Amygdala (tissue), 56 donors: ENCODE measurements at regions not wholly inside any gene's neighbourhood (a gene's known extent, or its start where the extent isn't known, plus 50 kb on each side); places are given as distances from the start of the nearest gene placed in this dataset.
"Not testable (repeated sequence)": the region's sequence is repeated elsewhere in the genome, so short reads cannot be mapped to it uniquely, and the experiment has no call there.

ENCODE experiments used
- DNase-seq, 56 donors: peaks; one replicate each; lab custom pipeline; 2025; lab: John Stamatoyannopoulos, UW

DNA sequence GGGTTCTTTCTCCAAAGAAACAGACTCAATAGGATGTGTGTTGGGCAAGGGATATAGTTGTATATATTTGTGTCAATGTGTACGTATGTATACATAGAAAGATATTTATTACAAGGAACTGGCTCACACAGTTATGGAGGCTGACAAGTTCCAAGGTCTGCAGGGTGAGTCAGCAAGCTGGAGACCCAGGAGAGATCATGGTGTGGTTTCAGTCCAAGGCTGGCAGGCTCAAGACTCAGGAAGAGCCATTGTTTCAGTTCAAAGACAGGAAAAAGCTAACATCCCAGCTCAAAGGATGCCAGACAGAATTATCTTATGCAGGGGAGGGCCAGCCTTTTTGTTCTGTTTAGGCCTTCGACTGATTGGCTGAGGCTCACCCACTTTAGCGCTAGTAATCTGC is 89.9 kb upstream of the RALGAPA2 start:
- no peak for DNase-seq

DNA sequence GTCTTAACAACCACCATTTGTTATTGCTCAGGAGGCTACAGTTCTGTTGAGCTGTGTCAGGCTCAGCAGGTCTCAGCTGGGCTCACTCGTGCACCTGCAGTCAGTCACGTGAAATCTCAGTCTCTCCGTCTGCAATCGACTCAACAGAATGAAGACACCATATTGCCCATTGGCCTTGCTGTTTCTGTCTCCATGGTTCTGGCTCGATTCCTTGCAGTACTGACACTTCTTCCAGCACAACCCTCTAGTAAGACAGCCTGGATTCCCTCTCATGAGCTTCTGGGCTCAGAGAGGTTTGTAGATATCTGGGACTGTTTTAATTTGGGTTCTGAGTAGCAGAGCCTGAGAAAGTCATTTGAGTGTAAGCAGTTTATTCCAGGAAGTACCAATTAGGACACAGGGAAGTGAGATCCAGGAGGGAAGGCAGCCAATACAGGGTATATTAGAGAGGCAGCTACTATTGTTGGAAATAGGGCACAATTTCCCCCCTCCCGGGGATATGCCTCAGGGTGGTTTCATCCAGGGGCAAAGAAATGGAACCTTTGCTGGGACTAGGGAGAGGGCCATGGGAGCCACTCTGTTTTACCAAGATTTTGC is 87.4 kb upstream of the RALGAPA2 start:
- DNase-seq = no peak

DNA sequence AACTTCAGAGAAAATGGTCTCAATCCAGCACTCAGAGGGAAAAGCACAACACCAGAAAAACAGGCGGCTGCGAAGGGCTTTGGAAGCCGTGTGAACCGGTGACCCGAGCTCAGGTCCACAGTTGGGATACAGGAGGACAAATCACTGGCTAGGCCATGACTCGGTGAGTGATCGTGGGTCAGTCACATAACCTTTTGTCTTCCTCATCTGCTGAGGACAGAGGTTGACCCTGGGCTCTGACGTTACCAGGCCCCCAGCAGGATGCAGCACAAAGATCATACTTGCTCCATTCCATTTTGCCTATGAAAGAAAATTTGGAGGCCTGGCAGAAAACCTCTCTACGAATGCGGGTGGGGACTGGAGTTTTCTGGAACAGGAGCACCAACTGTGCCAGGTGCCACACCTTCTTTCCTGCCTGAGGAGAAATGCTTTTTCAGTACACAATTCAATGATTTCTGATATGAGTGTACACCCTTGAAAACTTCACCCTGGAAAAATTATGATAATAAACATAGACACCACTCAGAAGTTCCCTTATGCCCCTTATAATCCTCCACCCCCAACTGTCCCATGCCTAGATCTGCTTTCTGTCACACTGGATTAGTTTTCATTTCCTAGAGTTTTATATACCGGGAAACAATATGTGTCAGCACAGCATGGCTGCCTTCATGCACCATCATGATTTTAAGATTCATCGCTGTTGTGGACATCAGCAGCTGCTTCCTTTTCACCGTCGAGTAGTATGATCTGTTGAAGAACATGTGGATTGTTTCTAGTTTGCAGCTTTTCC is 85.3 kb upstream of the RALGAPA2 start:
- no peak for DNase-seq

GRCh38 chr20:20796766-20797440 is 84.5 kb upstream of the RALGAPA2 start:
- no peak for DNase-seq

GRCh38 chr20:20795721-20796120 is 83.3 kb upstream of the RALGAPA2 start:
- no peak for DNase-seq

DNA sequence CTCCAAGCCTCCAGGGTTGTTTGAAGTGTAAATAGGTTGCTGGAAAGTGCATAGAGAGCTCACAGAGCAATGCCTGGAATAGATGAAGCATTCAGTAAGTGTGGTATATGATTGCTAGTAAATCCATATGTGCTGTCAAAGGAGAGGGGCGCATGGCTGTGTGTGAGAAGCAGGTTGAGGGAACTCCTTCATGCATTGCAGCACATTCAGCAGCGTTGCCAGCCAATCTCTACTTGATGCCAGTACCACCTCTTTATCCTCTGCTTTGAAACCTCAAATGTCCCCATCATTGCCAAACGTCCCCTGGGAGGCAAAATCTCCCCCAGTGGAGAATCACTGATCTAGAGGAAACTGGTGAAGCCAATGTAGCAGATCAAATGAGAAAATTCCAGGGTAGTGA is 82.7 kb upstream of the RALGAPA2 start:
- DNase-seq = no peak

DNA sequence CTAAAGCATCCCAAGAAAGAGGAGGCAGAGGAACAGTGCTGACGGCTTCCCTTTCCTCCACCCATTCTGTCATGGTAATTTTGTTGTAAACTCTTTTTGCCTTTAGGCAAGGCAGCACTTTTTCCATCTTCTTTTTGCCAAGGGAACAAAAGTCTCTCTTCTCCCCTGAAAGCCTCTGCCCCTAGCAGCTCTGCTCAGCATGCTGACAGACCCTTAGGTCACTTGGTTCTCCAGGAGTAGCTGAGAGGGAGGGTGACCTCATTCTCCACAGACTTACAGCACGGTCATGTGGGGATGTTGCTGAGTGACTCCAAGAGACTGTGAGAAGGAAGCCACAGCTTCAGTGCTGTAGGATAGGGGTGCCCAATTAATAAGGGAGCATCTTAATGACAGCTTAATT is 81.1 kb upstream of the RALGAPA2 start:
- DNase-seq = no peak

DNA sequence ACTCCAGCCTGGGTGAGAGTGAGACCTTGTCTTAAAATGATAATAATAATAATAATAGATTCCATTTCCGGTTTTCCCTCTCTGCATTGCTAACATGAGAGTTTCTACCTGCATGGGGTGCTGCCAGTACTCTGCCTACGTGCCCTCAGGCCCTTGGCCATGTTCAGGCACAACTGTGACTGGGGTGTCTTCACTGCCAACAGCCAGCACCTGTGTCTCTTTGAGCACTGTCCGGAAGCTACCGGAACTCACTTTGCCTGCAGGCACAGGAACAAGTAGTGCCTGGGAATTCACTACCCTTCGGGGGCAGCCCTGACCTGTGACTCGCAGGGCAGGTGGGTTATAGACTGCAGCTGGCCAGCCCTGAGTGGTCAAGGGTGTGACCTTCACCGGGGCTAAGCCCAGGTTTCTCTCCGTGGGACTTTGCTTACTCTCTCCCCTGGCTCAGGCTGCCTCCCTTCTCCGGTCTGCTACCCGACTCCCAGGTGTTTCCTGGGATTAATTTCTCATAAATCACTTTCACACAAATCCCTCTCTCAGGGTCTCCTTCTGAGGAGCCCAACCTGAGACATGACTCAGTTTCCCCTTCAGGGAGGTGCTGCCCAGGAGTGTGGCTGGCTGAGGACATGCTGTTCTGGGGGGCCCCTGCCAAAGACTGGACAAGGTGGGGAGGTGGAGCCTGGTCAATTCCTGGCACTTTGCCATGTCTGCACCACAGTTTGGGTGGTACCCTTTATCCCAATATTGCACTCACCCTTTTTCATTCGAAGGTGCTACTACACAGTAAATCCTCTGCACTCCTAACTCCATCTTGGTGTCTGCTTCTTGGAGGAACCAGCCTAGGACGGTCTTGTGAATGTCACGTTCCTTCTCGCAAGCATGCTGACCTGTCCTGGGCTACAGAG is 79.5 kb upstream of the RALGAPA2 start:
- DNase-seq = no peak

- no peak for DNase-seq
Observed at GRCh38 chr20:20788308-20788707, 75.9 kb upstream of the RALGAPA2 start.

DNA sequence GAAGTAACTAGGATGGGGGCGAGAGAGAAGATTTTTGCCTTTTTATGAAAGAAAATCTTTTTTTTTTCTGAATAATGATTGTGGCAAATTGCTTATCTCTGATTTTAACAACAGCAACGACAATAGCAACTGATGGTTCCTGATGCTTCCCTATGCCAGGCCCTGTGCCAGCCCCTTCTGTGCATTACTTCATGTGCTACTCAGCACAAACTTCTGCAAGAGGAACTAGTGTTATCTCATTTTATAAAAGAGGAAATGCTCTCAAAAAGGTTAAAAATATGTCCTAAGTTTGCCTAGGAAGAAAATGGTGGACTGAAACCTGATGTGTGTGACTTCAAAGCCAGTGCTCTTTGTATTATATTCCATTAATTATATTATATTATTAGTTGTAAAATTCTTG is 74.0 kb upstream of the RALGAPA2 start:
- peak in 2 of 56 donors; percentile 7 to 51 for DNase-seq

GRCh38 chr20:20785226-20785625 is 72.8 kb upstream of the RALGAPA2 start:
- DNase-seq = no peak

DNA sequence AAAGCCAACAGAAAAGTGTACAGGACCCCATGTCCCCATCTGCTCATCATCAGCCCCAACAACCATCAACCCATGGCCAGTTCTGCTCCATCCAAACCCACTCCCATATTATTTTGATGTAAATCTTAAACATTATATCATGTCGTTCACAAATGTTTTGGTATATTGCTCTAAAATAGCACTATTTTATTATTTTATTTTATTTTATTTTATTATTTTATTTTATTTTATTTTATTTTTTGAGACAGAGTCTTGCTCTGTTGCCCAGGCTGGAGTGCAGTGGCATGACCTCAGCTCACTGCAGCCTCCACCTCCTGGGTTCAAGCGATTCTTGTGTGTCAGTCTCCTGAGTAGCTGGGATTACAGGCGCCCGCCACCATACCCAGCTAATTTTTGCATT is 72.0 kb upstream of the RALGAPA2 start:
- DNase-seq = not testable (repeated sequence)

DNA sequence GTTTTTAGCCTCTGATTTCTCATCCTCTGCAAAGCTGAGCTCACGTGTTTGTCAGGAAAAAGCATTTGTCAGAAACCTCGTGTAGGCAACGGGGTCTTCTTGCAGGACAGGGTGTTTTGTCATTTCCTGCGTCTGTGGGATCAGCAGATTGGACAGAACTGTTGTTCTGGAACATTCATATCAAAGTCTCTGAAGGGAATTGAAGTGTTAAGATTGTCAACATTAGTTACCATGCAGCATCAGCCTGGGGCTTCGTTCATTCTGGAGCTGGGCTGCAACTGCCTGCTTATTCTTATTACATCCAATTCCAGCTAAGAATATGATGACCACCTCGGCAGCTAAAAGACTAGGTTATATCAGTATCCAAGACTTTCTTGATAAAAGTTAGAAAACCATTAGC is 71.0 kb upstream of the RALGAPA2 start:
- no peak for DNase-seq

- DNase-seq = no peak
Observed at GRCh38 chr20:20782755-20783154, 70.3 kb upstream of the RALGAPA2 start.

DNA sequence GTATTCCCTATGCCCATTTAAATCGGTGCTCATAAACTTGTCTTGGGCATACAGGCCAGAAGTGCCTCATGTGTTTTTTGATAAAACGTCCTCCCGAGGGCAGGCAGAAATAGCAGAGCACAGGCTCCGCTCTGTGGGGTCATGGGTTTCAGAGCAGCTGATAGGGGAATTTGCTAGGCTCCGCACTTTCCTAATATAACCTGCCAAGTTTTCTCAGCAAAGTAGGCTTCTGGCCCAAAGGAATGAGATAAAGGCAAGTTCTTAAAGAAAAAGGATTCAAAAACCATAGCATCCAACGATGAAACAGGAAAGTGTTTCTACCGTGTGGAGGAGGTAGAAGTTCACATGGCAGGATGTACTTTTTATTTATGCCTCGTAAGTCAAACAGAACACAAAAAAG is 69.8 kb upstream of the RALGAPA2 start:
- DNase-seq = peak in 2 of 56 donors; percentile 4 to 12

GRCh38 chr20:20781029-20781428 is 68.6 kb upstream of the RALGAPA2 start:
- no peak for DNase-seq

DNA sequence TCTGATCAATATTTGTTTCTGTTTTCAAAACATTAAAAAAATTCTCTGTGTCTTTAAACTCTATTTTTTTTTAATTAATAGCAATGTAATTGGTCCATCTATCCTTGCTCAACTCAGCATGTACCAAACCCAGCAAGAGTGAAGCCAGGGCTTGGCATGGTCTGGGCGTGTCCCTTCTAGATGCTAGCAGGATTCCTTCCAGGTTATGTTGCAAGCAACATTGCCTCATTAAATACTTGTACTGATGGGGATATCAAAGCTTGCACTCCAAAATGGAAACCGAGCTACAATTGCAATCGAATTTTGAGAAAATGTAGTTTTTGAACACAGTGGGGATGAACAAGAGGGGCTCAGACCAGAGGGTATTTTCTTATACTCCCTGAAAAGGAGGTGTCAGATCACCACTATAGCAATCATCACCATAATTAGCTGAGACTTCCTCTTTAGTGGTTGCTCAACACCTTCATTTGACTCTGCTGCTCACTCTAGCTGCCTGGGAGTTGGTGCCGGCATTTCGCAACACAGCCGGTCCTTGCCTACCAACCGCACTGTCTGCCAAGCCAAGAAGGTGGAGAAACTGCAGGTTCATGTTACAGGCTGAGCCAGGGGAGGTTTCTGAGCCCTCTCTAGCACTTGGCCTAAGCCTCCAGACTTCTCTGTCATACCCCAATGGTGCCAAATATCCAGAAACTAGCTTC is 67.8 kb upstream of the RALGAPA2 start:
- peak in 8 of 56 donors; percentile 5 to 26 (median 13) for DNase-seq

DNA sequence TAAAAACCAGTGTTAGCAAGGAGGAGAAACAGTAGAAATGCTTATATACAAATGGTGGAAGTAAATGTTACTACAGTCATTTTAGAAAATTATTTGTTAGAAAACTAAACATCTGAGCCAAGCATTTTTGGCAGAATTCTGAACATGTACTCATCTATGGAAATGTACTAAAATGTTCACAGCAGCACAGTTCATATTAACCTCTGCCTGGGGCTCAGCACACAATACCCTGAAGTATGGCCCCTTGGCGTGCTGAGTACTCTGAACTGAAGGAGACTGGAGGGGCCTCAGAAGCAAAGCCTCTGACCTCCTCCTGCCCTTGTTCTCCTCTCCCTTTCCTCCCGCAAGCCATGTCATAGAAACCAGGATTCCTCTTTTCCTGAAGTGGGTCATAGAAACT is 66.2 kb upstream of the RALGAPA2 start:
- DNase-seq = no peak

DNA sequence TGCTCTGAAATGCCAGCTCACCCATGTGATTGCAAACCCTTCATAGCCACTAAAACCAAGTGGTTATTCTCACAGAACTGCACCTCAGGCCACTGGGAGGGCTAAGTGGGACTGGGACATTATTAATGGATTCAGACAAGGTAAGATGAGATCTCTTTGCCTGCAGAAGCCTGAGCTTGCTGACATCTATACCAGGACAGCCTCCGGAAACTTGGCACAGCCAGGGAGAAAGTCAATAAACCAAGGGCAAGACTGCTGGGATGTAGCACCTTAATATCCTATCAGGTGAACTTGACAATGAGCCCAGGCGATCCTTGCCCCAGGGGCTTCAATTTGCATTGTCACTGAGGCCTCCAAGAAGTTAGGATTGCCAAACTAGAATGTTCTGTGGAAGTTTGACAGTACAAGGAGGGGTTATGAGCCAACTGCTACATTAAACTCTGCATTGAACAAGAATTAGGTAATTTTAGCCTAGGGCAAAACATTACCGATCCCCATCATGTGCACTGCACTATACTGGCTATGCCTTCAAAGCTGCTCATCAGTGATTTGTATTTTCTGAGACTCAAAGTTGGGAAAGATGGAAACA is 60.1 kb upstream of the RALGAPA2 start:
- DNase-seq = no peak
